DOHH2 (cell line): ENCODE measurements at regions not wholly inside any gene's neighbourhood (a gene's known extent, or its start where the extent isn't known, plus 50 kb on each side); places are given as distances from the start of the nearest gene placed in this dataset.

Experiments
- EZH2phosphoT487 ChIP-seq: fragments of 200-600 bp; sonication (generic); IDR thresholded peaks from 2 replicates; pipeline ENCODE4 v1.6.1; 2017; ENCODE audit warnings: borderline replicate concordance, mild to moderate bottlenecking, antibody characterized with exemption, low read length, moderate library complexity, mixed read lengths
- TF ChIP-seq, protein P1 (sequence below): fragments of 200-600 bp; sonication (generic); IDR thresholded peaks from one replicate; pipeline ENCODE4 v1.5.1; 2014; ENCODE audit warnings: antibody characterized with exemption, mild to moderate bottlenecking, low read depth, low read length; ENCODE audit not compliant: poor library complexity, severe bottlenecking

DNA sequence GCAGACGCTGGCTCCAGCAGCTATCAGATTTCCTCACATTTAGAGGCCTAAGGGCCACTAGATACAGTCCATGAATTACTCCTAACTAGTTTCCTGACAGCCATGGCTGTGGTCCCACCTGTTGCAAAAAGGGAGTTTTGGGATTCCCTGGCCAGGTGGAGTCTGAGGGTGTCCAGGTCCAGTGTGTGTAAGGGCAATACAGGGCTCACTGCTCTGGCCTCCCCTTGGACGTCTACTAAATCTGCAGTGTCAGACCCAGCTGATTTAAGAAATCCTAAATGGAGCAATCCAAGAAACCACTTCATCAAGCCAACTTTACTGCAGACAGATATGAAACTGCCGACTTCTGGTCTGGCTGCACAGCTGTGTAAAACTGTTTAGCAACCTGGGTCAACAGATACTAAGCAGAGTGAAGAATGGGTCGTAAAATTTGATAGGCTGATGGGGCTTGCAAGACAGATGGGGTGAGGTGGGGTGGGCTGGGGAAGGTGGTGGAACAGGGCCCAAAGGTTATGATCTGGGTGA is 116.4 kb downstream of the GADD45G start:
- TF ChIP-seq, protein P1, sequence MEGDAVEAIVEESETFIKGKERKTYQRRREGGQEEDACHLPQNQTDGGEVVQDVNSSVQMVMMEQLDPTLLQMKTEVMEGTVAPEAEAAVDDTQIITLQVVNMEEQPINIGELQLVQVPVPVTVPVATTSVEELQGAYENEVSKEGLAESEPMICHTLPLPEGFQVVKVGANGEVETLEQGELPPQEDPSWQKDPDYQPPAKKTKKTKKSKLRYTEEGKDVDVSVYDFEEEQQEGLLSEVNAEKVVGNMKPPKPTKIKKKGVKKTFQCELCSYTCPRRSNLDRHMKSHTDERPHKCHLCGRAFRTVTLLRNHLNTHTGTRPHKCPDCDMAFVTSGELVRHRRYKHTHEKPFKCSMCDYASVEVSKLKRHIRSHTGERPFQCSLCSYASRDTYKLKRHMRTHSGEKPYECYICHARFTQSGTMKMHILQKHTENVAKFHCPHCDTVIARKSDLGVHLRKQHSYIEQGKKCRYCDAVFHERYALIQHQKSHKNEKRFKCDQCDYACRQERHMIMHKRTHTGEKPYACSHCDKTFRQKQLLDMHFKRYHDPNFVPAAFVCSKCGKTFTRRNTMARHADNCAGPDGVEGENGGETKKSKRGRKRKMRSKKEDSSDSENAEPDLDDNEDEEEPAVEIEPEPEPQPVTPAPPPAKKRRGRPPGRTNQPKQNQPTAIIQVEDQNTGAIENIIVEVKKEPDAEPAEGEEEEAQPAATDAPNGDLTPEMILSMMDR = no peak
- no peak for TF ChIP-seq EZH2phosphoT487
